Activated naive CD8-positive, alpha-beta T cell treated with anti-CD3 and anti-CD28 coated beads, Interleukin-2, amount 50 U/mL, for 24 hours (primary cell): ENCODE measurements at regions not wholly inside any gene's neighbourhood (a gene's known extent, or its start where the extent isn't known, plus 50 kb on each side); places are given as distances from the start of the nearest gene placed in this dataset.
"Not testable (repeated sequence)": the region's sequence is repeated elsewhere in the genome, so short reads cannot be mapped to it uniquely, and the experiment has no call there.

Source experiments
- ATAC-seq: fragments of 150-1000 bp; cut with Tn5 transposase; one replicate; pipeline ENCODE4 v1.10.0; 2021
- DNase-seq: peaks from one replicate; pipeline ENCODE4 v3.0.0; 2021
- H3K27ac Mint-ChIP-seq: one replicate; pipeline ENCODE4 v1.8.0; 2021; ENCODE audit warnings: mild to moderate bottlenecking, mixed read lengths
- H3K27me3 Mint-ChIP-seq: one replicate; pipeline ENCODE4 v1.8.0; 2021; ENCODE audit warnings: mixed read lengths
- H3K36me3 Mint-ChIP-seq: one replicate; pipeline ENCODE4 v1.8.0; 2021; ENCODE audit warnings: low read depth, mixed read lengths
- H3K4me1 Mint-ChIP-seq: one replicate; pipeline ENCODE4 v1.8.0; 2021; ENCODE audit warnings: mixed read lengths
- H3K4me3 Mint-ChIP-seq: one replicate; pipeline ENCODE4 v1.8.0; 2021; ENCODE audit warnings: mild to moderate bottlenecking, moderate library complexity, mixed read lengths
- H3K9me3 Mint-ChIP-seq: one replicate; pipeline ENCODE4 v1.8.0; 2021; ENCODE audit warnings: mixed read lengths

GRCh38 chr16:21511315-21512210, 87.8 kb upstream of the METTL9 start:
- Mint-ChIP-seq H3K36me3 (peaks cover 42% of the 10 kb centered on the region), H3K27ac (peak overlapping the region; percentile 76), H3K4me1 (peaks cover 79% of the 10 kb centered on the region)
- H3K4me3 Mint-ChIP-seq, ATAC-seq, H3K27me3 Mint-ChIP-seq, DNase-seq, H3K9me3 Mint-ChIP-seq: not testable (repeated sequence)

GRCh38 chr16:21512280-21513192, 86.8 kb upstream of the METTL9 start:
- H3K27ac Mint-ChIP-seq, H3K27me3 Mint-ChIP-seq, H3K4me3 Mint-ChIP-seq, DNase-seq, ATAC-seq, H3K9me3 Mint-ChIP-seq: not testable (repeated sequence)
- peaks cover 79% of the 10 kb centered on the region for H3K4me1 Mint-ChIP-seq
- H3K36me3 Mint-ChIP-seq = peaks cover 38% of the 10 kb centered on the region

GRCh38 chr16:21513337-21513741, 86.0 kb upstream of the METTL9 start:
- Mint-ChIP-seq H3K4me1 (peaks cover 76% of the 10 kb centered on the region), H3K27ac (peak overlapping the region; percentile 75), H3K36me3 (peaks cover 39% of the 10 kb centered on the region)
- H3K4me3 Mint-ChIP-seq, H3K27me3 Mint-ChIP-seq, DNase-seq, H3K9me3 Mint-ChIP-seq, ATAC-seq: not testable (repeated sequence)

GRCh38 chr16:21513812-21514473, 85.4 kb upstream of the METTL9 start:
- peaks cover 72% of the 10 kb centered on the region for H3K4me1 Mint-ChIP-seq
- not testable (repeated sequence) for ATAC-seq, DNase-seq, H3K27me3 Mint-ChIP-seq, H3K9me3 Mint-ChIP-seq
- H3K36me3 Mint-ChIP-seq = peaks cover 38% of the 10 kb centered on the region
- H3K4me3 Mint-ChIP-seq = peak overlapping the region; percentile 15
- peak overlapping the region; percentile 75 for H3K27ac Mint-ChIP-seq

- Mint-ChIP-seq H3K4me3 (peak overlapping the region; percentile 15), H3K27ac (peak overlapping the region; percentile 75), H3K4me1 (peaks cover 72% of the 10 kb centered on the region), H3K36me3 (peaks cover 41% of the 10 kb centered on the region)
- not testable (repeated sequence) for DNase-seq, H3K27me3 Mint-ChIP-seq, ATAC-seq, H3K9me3 Mint-ChIP-seq
These were observed 84.9 kb upstream of the METTL9 start for GRCh38 chr16:21514474-21514840.

GRCh38 chr16:21516705-21517040, 82.7 kb upstream of the METTL9 start:
- ATAC-seq, H3K27ac Mint-ChIP-seq, H3K27me3 Mint-ChIP-seq, DNase-seq, H3K9me3 Mint-ChIP-seq: not testable (repeated sequence)
- Mint-ChIP-seq H3K4me1 (peaks cover 51% of the 10 kb centered on the region), H3K4me3 (peak overlapping the region; percentile 91), H3K36me3 (peaks cover 32% of the 10 kb centered on the region)

GRCh38 chr16:21517263-21517662, 82.1 kb upstream of the METTL9 start:
- Mint-ChIP-seq H3K36me3 (peaks cover 32% of the 10 kb centered on the region), H3K4me1 (peaks cover 47% of the 10 kb centered on the region), H3K27ac (peak overlapping the region; percentile 82), H3K4me3 (peak overlapping the region; percentile 91)
- DNase-seq, H3K9me3 Mint-ChIP-seq, ATAC-seq, H3K27me3 Mint-ChIP-seq: not testable (repeated sequence)

GRCh38 chr16:21519361-21520133, 79.8 kb upstream of the METTL9 start:
- H3K27me3 Mint-ChIP-seq, H3K9me3 Mint-ChIP-seq, DNase-seq: not testable (repeated sequence)
- peaks cover 32% of the 10 kb centered on the region for H3K4me1 Mint-ChIP-seq
- peak overlapping the region; percentile 91 for H3K4me3 Mint-ChIP-seq
- peak overlapping the region; percentile 100 for H3K27ac Mint-ChIP-seq
- peak; percentile 67 for ATAC-seq
- H3K36me3 Mint-ChIP-seq = peaks cover 24% of the 10 kb centered on the region

GRCh38 chr16:21520134-21521047, 79.0 kb upstream of the METTL9 start:
- peak overlapping the region; percentile 91 for H3K4me3 Mint-ChIP-seq
- peak overlapping the region; percentile 100 for H3K27ac Mint-ChIP-seq
- ATAC-seq = peak; percentile 67
- H3K9me3 Mint-ChIP-seq, H3K27me3 Mint-ChIP-seq: not testable (repeated sequence)
- H3K4me1 Mint-ChIP-seq = peaks cover 26% of the 10 kb centered on the region
- peaks cover 19% of the 10 kb centered on the region for H3K36me3 Mint-ChIP-seq
- peak; percentile 99 for DNase-seq

GRCh38 chr16:21521048-21521389, 78.4 kb upstream of the METTL9 start:
- peaks cover 13% of the 10 kb centered on the region for H3K36me3 Mint-ChIP-seq
- H3K4me1 Mint-ChIP-seq = peaks cover 20% of the 10 kb centered on the region
- not testable (repeated sequence) for H3K9me3 Mint-ChIP-seq, H3K4me3 Mint-ChIP-seq, ATAC-seq, H3K27ac Mint-ChIP-seq, DNase-seq, H3K27me3 Mint-ChIP-seq

GRCh38 chr16:21521390-21522143, 77.8 kb upstream of the METTL9 start:
- H3K4me1 Mint-ChIP-seq = peaks cover 18% of the 10 kb centered on the region
- not testable (repeated sequence) for H3K4me3 Mint-ChIP-seq

GRCh38 chr16:21522846-21523245, 76.5 kb upstream of the METTL9 start:
- ATAC-seq, H3K4me3 Mint-ChIP-seq, H3K9me3 Mint-ChIP-seq, H3K27ac Mint-ChIP-seq, H3K27me3 Mint-ChIP-seq, DNase-seq: not testable (repeated sequence)
- peaks cover 12% of the 10 kb centered on the region for H3K36me3 Mint-ChIP-seq
- peaks cover 12% of the 10 kb centered on the region for H3K4me1 Mint-ChIP-seq

More at GRCh38 chr16:21521390-21522143, 77.8 kb upstream of the METTL9 start:
- not testable (repeated sequence) for ATAC-seq, H3K9me3 Mint-ChIP-seq, H3K27me3 Mint-ChIP-seq, H3K27ac Mint-ChIP-seq, DNase-seq
- peaks cover 12% of the 10 kb centered on the region for H3K36me3 Mint-ChIP-seq
